GM12878 (cell line): ENCODE measurements at regions not wholly inside any gene's neighbourhood (a gene's known extent, or its start where the extent isn't known, plus 50 kb on each side); places are given as distances from the start of the nearest gene placed in this dataset.

Experiments
- ATAC-seq: fragments of 200-7000 bp; cut with Tn5 transposase; 3 replicates; pipeline ENCODE4 v1.9.1; 2020; ENCODE audit warnings: mild to moderate bottlenecking, moderate library complexity
- BruUV-seq: library from RNA; stranded (reverse); fragments of 400-500 nt; replicated peaks from 2 replicates; lab custom pipeline; 2021; lab: Mats Ljungman, UMichigan
- CTCF ChIA-PET: fragments of 300-600 bp; sonication (Branson Sonifier 250); formaldehyde crosslinking; extraction: SDS; loops from one replicate; lab custom pipeline; 2021; ENCODE audit warnings: inconsistent platforms; lab: Yijun Ruan, JAX
- POLR2A ChIA-PET: fragments of 350-600 bp; formaldehyde crosslinking; extraction: SDS; loops from one replicate; lab custom pipeline; 2021; ENCODE audit warnings: inconsistent platforms; lab: Charles Lee
- RAD21 ChIA-PET: fragments of 300-600 bp; sonication (Branson Sonifier 250); formaldehyde crosslinking; loops from one replicate; lab custom pipeline; 2023; ENCODE audit warnings: antibody characterized with exemption; ENCODE audit not compliant: unreplicated experiment; lab: Charles Lee
- SMC1A ChIA-PET: fragments of 300-600 bp; sonication (Branson Sonifier 250); formaldehyde crosslinking; loops from one replicate; lab custom pipeline; 2023; ENCODE audit not compliant: unreplicated experiment, uncharacterized antibody; lab: Charles Lee
- DNase-seq: peaks from one replicate; pipeline ENCODE4 v3.0.0-alpha.2; 2011; ENCODE audit warnings: low read depth, low spot score
- FAIRE-seq: peaks from 3 replicates; lab custom pipeline; 2011; peaks lifted over from hg19 to GRCh38; lab: Jason Lieb, UNC
- H2AFZ ChIP-seq: 2 replicates; pipeline ENCODE4 v1.6.0; 2011; ENCODE audit warnings: low read depth, low read length, control low read depth; ENCODE audit not compliant: control insufficient read depth
- H3K27ac ChIP-seq: 2 replicates; pipeline ENCODE4 v1.5.1; 2011; ENCODE audit warnings: control low read depth; ENCODE audit not compliant: control insufficient read depth, insufficient read depth
- H3K27me3 ChIP-seq, 2 experiments: replicated peaks in 1 of 2; 2 replicates each; pipeline versions ENCODE4 v1.6.0 to v1.6.1; 2011; ENCODE audit warnings: low read length in 1 of 2; ENCODE audit not compliant: control insufficient read depth in 2 of 2, insufficient read depth in 2 of 2
- H3K36me3 ChIP-seq, 2 experiments: 2 replicates each; pipeline ENCODE4 v1.5.1; 2011; ENCODE audit warnings: low read length in 1 of 2; ENCODE audit not compliant: control insufficient read depth in 2 of 2, insufficient read depth in 2 of 2
- H3K4me1 ChIP-seq: 2 replicates; pipeline ENCODE4 v1.6.1; 2011; ENCODE audit warnings: mild to moderate bottlenecking, low read length, moderate library complexity, mixed read lengths; ENCODE audit not compliant: control insufficient read depth, insufficient read depth
- H3K4me2 ChIP-seq: 2 replicates; pipeline ENCODE4 v1.6.0; 2011; ENCODE audit warnings: control low read depth; ENCODE audit not compliant: control insufficient read depth, insufficient read depth
- H3K4me3 ChIP-seq: fragments of 200-600 bp; sonication (generic); 2 replicates; pipeline ENCODE4 v1.5.1; 2016
- H3K79me2 ChIP-seq: 2 replicates; pipeline ENCODE4 v1.6.0; 2011; ENCODE audit warnings: low read length; ENCODE audit not compliant: control insufficient read depth, insufficient read depth
- H3K9ac ChIP-seq: 2 replicates; pipeline ENCODE4 v1.8.0; 2011; ENCODE audit warnings: low read length, control low read depth, mixed read lengths; ENCODE audit not compliant: control insufficient read depth, insufficient read depth
- H3K9me3 ChIP-seq: replicated peaks from 3 replicates; pipeline ENCODE4 v1.5.1; 2011; ENCODE audit warnings: mild to moderate bottlenecking, low read length; ENCODE audit not compliant: control insufficient read depth, insufficient read depth
- H4K20me1 ChIP-seq: 2 replicates; pipeline ENCODE4 v1.6.0; 2011; ENCODE audit not compliant: control insufficient read depth, insufficient read depth
- DPF2 ChIP-seq: fragments of 450-650 bp; IDR thresholded peaks from 2 replicates; pipeline ENCODE4 v1.6.1; 2017; ENCODE audit warnings: mild to moderate bottlenecking
- E2F4 ChIP-seq: IDR thresholded peaks from 2 replicates; pipeline ENCODE4 v1.6.1; 2012; ENCODE audit warnings: low read depth, low read length, improper control_type of control experiment
- FOXM1 ChIP-seq: IDR thresholded peaks from 2 replicates; pipeline ENCODE4 v1.6.1; 2012; ENCODE audit warnings: low read depth, mild to moderate bottlenecking, inconsistent platforms, low read length, moderate library complexity
- NFYA ChIP-seq: IDR thresholded peaks from 2 replicates; pipeline ENCODE4 v1.6.1; 2011; ENCODE audit warnings: low read depth, mild to moderate bottlenecking, low read length, improper control_type of control experiment, borderline replicate concordance
- PAX5 ChIP-seq: IDR thresholded peaks from 2 replicates; pipeline ENCODE4 v1.6.1; 2011; ENCODE audit warnings: low read depth, low read length, borderline replicate concordance
- POU2F2 ChIP-seq: IDR thresholded peaks from 3 replicates; pipeline ENCODE4 v1.6.1; 2011; ENCODE audit warnings: low read depth, mild to moderate bottlenecking, low read length, borderline replicate concordance
- RUNX3 ChIP-seq: IDR thresholded peaks from 2 replicates; pipeline ENCODE4 v1.6.1; 2012; ENCODE audit warnings: low read length, inconsistent platforms
- SKIL ChIP-seq: fragments of 450-650 bp; IDR thresholded peaks from 2 replicates; pipeline ENCODE4 v1.6.1; 2017; ENCODE audit warnings: mild to moderate bottlenecking, low read depth, inconsistent platforms; ENCODE audit not compliant: poor library complexity, severe bottlenecking
- SP1 ChIP-seq: IDR thresholded peaks from one replicate; pipeline ENCODE4 v1.6.1; 2011; ENCODE audit warnings: low read depth, low read length
- TCF7 ChIP-seq: IDR thresholded peaks from 2 replicates; pipeline ENCODE4 v1.6.1; 2014; ENCODE audit warnings: antibody characterized with exemption, borderline replicate concordance
- WRNIP1 ChIP-seq: IDR thresholded peaks from 2 replicates; pipeline ENCODE4 v1.6.1; 2011; ENCODE audit warnings: low read depth, low read length, improper control_type of control experiment, borderline replicate concordance
- YBX1 ChIP-seq: fragments of 450-650 bp; IDR thresholded peaks from 2 replicates; pipeline ENCODE4 v1.6.1; 2016; ENCODE audit warnings: antibody characterized with exemption
- ZBED1 ChIP-seq: IDR thresholded peaks from 2 replicates; pipeline ENCODE4 v1.6.1; 2016; ENCODE audit warnings: borderline replicate concordance
- ZNF687 ChIP-seq: fragments of 450-650 bp; IDR thresholded peaks from 2 replicates; pipeline ENCODE4 v1.6.1; 2017; ENCODE audit warnings: mild to moderate bottlenecking, moderate library complexity
- ZSCAN29 ChIP-seq: fragments of 450-650 bp; IDR thresholded peaks from 2 replicates; pipeline ENCODE4 v1.6.1; 2017; ENCODE audit warnings: mild to moderate bottlenecking, moderate library complexity
- WGBS: methylation state at CpG from one replicate; pipeline ENCODE4 v1.1.6; 2016; ENCODE audit warnings: low lambda C conversion rate; ENCODE audit not compliant: insufficient replicate concordance, insufficient coverage; ENCODE audit errors: missing lambda C conversion rate; 5-methylcytosine and 5-hydroxymethylcytosine counted together
- in situ Hi-C: fragments of 300-500 bp; cut with MboI; formaldehyde crosslinking; loops from 9 replicates; pipeline ENCODE4 v1.14.3; 2018; ENCODE audit warnings: mixed read lengths
- intact Hi-C: fragments of 100-400 bp; cut with micrococcal nuclease; formaldehyde crosslinking; loops from one replicate; pipeline ENCODE4 v1.14.2; 2022; ENCODE audit not compliant: unreplicated experiment
- TF ChIP-seq, protein P1 (sequence below): fragments of 450-650 bp; IDR thresholded peaks from 2 replicates; pipeline ENCODE4 v1.6.1; 2016; ENCODE audit warnings: mild to moderate bottlenecking

GRCh38 chr4:1563768-1564485 is 120.2 kb downstream of the FAM53A start:
- 46% methylated on average over 18 of the region's 20 CpGs for WGBS
- ChIA-PET SMC1A (no interaction called here), POLR2A (no interaction called here), RAD21 (no interaction called here), CTCF (no interaction called here)
- Histone ChIP-seq H3K27me3 (no peaks in the 10 kb centered on the region), H3K79me2 (no peaks in the 10 kb centered on the region), H3K9me3 (no peaks in the 10 kb centered on the region), H3K27ac (no peak overlapping the region), H3K36me3 (no peaks in the 10 kb centered on the region), H3K9ac (no peak overlapping the region), H2AFZ (no peak overlapping the region), H4K20me1 (no peaks in the 10 kb centered on the region), H3K4me3 (no peak overlapping the region), H3K4me1 (no peaks in the 10 kb centered on the region), H3K4me2 (no peak overlapping the region)
- intact Hi-C loops: no loop called here
- in situ Hi-C loops: no loop called here
- BruUV-seq: no TSS peak
- ATAC-seq: no peak
- no peak for TF ChIP-seq YBX1
- no peak for TF ChIP-seq WRNIP1
- no peak for TF ChIP-seq PAX5
- TF ChIP-seq DPF2: no peak
- TF ChIP-seq NFYA: no peak
- TF ChIP-seq RUNX3: no peak
- no peak for TF ChIP-seq POU2F2
- no peak for TF ChIP-seq ZSCAN29
- no peak for TF ChIP-seq FOXM1
- TF ChIP-seq, protein P1, sequence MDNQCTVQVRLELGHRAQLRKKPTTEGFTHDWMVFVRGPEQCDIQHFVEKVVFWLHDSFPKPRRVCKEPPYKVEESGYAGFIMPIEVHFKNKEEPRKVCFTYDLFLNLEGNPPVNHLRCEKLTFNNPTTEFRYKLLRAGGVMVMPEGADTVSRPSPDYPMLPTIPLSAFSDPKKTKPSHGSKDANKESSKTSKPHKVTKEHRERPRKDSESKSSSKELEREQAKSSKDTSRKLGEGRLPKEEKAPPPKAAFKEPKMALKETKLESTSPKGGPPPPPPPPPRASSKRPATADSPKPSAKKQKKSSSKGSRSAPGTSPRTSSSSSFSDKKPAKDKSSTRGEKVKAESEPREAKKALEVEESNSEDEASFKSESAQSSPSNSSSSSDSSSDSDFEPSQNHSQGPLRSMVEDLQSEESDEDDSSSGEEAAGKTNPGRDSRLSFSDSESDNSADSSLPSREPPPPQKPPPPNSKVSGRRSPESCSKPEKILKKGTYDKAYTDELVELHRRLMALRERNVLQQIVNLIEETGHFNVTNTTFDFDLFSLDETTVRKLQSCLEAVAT: no peak
- no peak for TF ChIP-seq E2F4
- TF ChIP-seq SP1: no peak
- TF ChIP-seq SKIL: no peak
- no peak for TF ChIP-seq TCF7
- TF ChIP-seq ZNF687: no peak
- TF ChIP-seq ZBED1: no peak
- TF ChIP-seq, all 136 proteins: peak for 0
- DNase-seq (no peak), FAIRE-seq (no peak)
